Tibial nerve (tissue), 4 donors: ENCODE measurements at regions not wholly inside any gene's neighbourhood (a gene's known extent, or its start where the extent isn't known, plus 50 kb on each side); places are given as distances from the start of the nearest gene placed in this dataset.

ENCODE experiments used
- DNase-seq, 2 donors: peaks; one replicate each; pipeline ENCODE4 v3.0.0-alpha.2; 2019; ENCODE audit warnings: low spot score in 2 of 2
- H3K27ac ChIP-seq, 4 donors: fragments of 200-600 bp; sonication (generic) in 3 of 4; one replicate each; pipeline ENCODE4 v1.5.1; 2017 to 2019; ENCODE audit warnings: mild to moderate bottlenecking in 1 of 4
- H3K27me3 ChIP-seq, 2 donors: fragments of 200-600 bp; sonication (generic) in 1 of 2; one replicate each; pipeline versions ENCODE4 v1.5.1 to v1.6.0; 2017 to 2019
- H3K36me3 ChIP-seq, 3 donors: fragments of 200-600 bp; sonication (generic); one replicate each; pipeline ENCODE4 v1.5.1; 2018 to 2019
- H3K4me1 ChIP-seq, 4 donors: fragments of 200-600 bp; sonication (generic) in 3 of 4; one replicate each; pipeline ENCODE4 v1.5.1; 2017 to 2019
- H3K4me3 ChIP-seq, 4 donors: fragments of 200-600 bp; sonication (generic) in 3 of 4; one replicate each; pipeline ENCODE4 v1.5.1; 2017 to 2019; ENCODE audit warnings: mild to moderate bottlenecking in 1 of 4, moderate library complexity in 1 of 4
- H3K9me3 ChIP-seq, 4 donors: fragments of 200-600 bp; sonication (generic) in 3 of 4; one replicate each; pipeline ENCODE4 v1.5.1; 2017 to 2019
- EP300 ChIP-seq, 2 donors: sonication (generic); formaldehyde crosslinking; IDR thresholded peaks; one replicate each; pipeline ENCODE4 v1.6.1; 2017; ENCODE audit warnings: antibody characterized with exemption in 2 of 2, mild to moderate bottlenecking in 1 of 2
- POLR2A ChIP-seq, 2 donors: fragments of 450-650 bp; IDR thresholded peaks; one replicate each; pipeline ENCODE4 v1.6.1; 2017; ENCODE audit warnings: antibody characterized with exemption in 2 of 2, mild to moderate bottlenecking in 2 of 2, moderate library complexity in 2 of 2
- WGBS, 2 donors: methylation state at CpG; one replicate each; pipeline ENCODE4 v1.1.5; 2018; 5-methylcytosine and 5-hydroxymethylcytosine counted together
- TF ChIP-seq, protein P1 (sequence below), 5 experiments: fragments of 200-600 bp in 3 of 5; fragments of 450-650 bp in 2 of 5; sonication (generic) in 3 of 5; IDR thresholded peaks; one replicate each; pipeline ENCODE4 v1.5.1; 2016 to 2019; ENCODE audit warnings: antibody characterized with exemption in 5 of 5, mild to moderate bottlenecking in 3 of 5, moderate library complexity in 2 of 5

DNA sequence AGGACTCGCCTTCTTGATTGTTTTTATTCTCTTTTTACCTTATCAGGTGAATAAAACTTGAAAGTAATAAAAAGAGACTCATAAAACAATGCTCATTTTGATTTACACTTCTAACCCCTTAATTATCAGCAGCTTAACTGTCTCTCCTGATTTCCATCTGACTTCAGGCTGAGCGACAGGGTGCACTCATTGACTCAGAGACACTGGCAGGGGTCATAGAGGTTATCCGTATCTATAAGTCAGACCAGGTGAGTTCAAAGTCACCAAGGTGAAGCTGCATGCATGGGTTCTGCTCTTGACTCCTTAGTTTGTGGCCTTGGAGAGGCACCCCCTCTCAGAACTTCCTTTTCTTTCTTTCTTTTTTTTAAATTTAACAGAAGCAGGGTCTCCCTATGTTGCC lies 116.4 kb upstream of the SLC34A2 start:
- no peak for DNase-seq
- H3K36me3 ChIP-seq = no peaks in the 10 kb centered on the region
- TF ChIP-seq EP300 (IDR thresholded peaks at IDR 0.05) (no peak), POLR2A (IDR thresholded peaks at IDR 0.05) (no peak)
- TF ChIP-seq, protein P1, sequence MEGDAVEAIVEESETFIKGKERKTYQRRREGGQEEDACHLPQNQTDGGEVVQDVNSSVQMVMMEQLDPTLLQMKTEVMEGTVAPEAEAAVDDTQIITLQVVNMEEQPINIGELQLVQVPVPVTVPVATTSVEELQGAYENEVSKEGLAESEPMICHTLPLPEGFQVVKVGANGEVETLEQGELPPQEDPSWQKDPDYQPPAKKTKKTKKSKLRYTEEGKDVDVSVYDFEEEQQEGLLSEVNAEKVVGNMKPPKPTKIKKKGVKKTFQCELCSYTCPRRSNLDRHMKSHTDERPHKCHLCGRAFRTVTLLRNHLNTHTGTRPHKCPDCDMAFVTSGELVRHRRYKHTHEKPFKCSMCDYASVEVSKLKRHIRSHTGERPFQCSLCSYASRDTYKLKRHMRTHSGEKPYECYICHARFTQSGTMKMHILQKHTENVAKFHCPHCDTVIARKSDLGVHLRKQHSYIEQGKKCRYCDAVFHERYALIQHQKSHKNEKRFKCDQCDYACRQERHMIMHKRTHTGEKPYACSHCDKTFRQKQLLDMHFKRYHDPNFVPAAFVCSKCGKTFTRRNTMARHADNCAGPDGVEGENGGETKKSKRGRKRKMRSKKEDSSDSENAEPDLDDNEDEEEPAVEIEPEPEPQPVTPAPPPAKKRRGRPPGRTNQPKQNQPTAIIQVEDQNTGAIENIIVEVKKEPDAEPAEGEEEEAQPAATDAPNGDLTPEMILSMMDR (IDR thresholded peaks at IDR 0.05) = no peak
- H3K4me1 ChIP-seq = peaks cover 0 to 18% (median 2%) of the 10 kb centered on the region in 4 donors
- H3K4me3 ChIP-seq = no peak overlapping the region
- no peaks in the 10 kb centered on the region for H3K9me3 ChIP-seq
- H3K27me3 ChIP-seq = no peaks in the 10 kb centered on the region
- no peak overlapping the region for H3K27ac ChIP-seq
- WGBS, 2 donors = 86 to 92% methylated on average over 3 of the region's 3 CpGs

DNA sequence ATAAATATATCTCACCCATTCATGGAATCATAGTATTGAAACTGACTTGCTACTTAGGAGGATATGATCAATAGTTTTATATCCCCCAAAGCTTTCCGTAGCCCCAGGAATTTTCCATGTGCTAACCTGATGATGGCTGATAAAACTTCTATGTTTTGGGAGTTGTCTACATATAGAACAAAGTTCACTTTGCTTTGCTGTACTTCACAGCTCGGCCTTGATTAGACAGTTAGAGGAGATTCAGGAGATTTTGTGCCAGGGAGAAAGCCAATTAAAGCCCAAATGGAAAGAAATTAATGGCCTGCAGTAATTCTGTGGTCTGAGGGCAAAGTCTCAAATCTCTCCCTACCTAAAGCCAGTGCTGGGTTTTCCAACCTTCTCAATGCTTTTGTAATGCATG lies 114.9 kb upstream of the SLC34A2 start:
- DNase-seq = no peak
- WGBS, 2 donors = 93% methylated on average over 2 of the region's 2 CpGs
- Histone ChIP-seq H3K27me3 (no peaks in the 10 kb centered on the region), H3K9me3 (no peaks in the 10 kb centered on the region), H3K4me1 (peaks cover 0 to 12% (median 0%) of the 10 kb centered on the region in 4 donors), H3K4me3 (no peak overlapping the region), H3K36me3 (no peaks in the 10 kb centered on the region), H3K27ac (no peak overlapping the region)
- TF ChIP-seq EP300 (IDR thresholded peaks at IDR 0.05) = no peak
- TF ChIP-seq POLR2A (IDR thresholded peaks at IDR 0.05) = no peak

DNA sequence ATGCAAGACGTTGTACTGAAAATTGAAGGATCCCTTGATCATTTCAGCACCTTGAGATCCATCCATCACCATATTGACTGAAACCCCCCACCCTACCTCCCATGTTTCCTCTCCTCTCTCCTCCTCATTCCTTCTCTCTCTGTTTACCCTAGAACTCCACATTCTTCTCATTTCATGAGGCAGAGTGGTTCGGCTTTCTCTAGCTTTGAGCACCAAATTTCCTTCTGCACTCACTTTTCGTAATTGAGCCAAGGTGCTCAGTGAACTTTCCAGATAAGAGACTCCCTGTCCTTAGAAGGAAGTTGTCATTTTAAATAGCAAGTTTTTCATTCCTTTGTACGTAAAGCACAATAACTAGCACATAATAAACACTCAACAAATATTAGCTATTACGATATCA lies 108.3 kb upstream of the SLC34A2 start:
- Histone ChIP-seq H3K4me1 (no peaks in the 10 kb centered on the region), H3K36me3 (no peaks in the 10 kb centered on the region), H3K27ac (no peak overlapping the region), H3K27me3 (no peaks in the 10 kb centered on the region), H3K9me3 (peaks cover 0 to 5% (median 0%) of the 10 kb centered on the region in 4 donors), H3K4me3 (no peak overlapping the region)
- 79 to 83% methylated on average over 5 of the region's 5 CpGs for WGBS, 2 donors
- DNase-seq = no peak
- TF ChIP-seq POLR2A (IDR thresholded peaks at IDR 0.05) = no peak
- TF ChIP-seq EP300 (IDR thresholded peaks at IDR 0.05) = no peak
- TF ChIP-seq, protein P1 (IDR thresholded peaks at IDR 0.05) = no peak

DNA sequence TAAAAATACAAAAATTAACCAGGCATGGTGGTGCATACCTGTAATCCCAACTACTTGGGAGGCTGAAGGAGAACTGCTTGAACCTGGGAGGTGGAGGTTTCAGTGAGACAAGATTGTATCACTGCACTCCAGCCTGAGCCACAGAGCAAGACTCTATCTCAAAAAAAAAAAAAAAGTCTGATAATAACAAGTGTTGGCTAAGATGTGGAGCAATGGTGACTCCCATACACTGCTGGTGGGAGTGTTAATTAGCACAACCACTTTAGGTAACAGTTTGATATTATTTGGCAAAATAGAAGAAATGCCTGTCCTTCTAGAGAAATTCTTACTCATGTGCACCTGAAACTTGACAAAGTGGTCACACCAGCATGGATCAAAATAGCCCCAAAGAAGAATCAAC lies 106.2 kb upstream of the SLC34A2 start:
- H3K27me3 ChIP-seq = no peaks in the 10 kb centered on the region
- no peak overlapping the region for H3K4me3 ChIP-seq
- H3K4me1 ChIP-seq = peaks cover 0 to 5% (median 0%) of the 10 kb centered on the region in 4 donors
- H3K9me3 ChIP-seq = peaks cover 0 to 5% (median 0%) of the 10 kb centered on the region in 4 donors
- no peaks in the 10 kb centered on the region for H3K36me3 ChIP-seq
- DNase-seq = no peak
- no peak overlapping the region for H3K27ac ChIP-seq
- TF ChIP-seq POLR2A (IDR thresholded peaks at IDR 0.05) (no peak), EP300 (IDR thresholded peaks at IDR 0.05) (no peak)
- TF ChIP-seq, protein P1 (IDR thresholded peaks at IDR 0.05) = no peak

DNA sequence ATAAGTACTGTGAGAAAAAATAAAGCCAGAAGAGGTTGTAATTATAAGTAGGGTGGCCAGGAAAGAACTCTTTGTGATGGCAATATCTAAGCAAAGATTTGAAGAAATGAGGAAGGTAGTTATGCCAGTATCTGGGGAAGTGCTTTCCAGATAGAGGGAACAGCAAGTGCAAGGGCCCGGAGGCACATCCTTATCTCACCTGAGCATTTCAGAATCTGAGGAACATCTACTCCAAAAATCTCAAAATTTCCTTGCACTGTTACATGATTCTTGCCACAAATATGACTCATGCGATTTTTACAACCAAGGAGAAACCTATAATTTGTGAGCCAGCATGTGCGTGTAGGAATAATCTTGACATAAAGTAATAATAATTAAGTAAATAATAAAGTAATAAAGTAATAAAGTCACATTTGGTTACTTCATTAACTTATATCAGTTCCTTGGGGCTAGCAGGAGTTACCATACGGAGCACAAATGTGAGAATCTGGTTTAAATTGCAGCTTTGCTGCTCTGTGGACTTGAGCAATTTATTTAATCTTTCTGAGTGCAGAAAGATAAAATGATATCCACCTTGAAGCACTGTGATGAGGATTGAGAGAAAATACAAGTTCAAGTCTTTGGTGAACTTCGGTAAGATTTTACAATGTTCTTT lies 105.1 kb upstream of the SLC34A2 start:
- no peak overlapping the region for H3K4me3 ChIP-seq
- no peak for DNase-seq

More for the DNA sequence above, 105.1 kb upstream of the SLC34A2 start:
- Histone ChIP-seq H3K9me3 (peaks cover 0 to 5% (median 0%) of the 10 kb centered on the region in 4 donors), H3K27ac (no peak overlapping the region), H3K27me3 (no peaks in the 10 kb centered on the region), H3K36me3 (no peaks in the 10 kb centered on the region), H3K4me1 (peaks cover 0 to 5% (median 0%) of the 10 kb centered on the region in 4 donors)
- 80 to 86% methylated on average over 5 of the region's 5 CpGs for WGBS, 2 donors
- TF ChIP-seq EP300 (IDR thresholded peaks at IDR 0.05) (no peak), POLR2A (IDR thresholded peaks at IDR 0.05) (no peak)
- TF ChIP-seq, protein P1 (IDR thresholded peaks at IDR 0.05) = no peak
